ENCODE measurements at regions not wholly inside any gene's neighbourhood (a gene's known extent, or its start where the extent isn't known, plus 50 kb on each side); places are given as distances from the start of the nearest gene placed in this dataset.

DNA sequence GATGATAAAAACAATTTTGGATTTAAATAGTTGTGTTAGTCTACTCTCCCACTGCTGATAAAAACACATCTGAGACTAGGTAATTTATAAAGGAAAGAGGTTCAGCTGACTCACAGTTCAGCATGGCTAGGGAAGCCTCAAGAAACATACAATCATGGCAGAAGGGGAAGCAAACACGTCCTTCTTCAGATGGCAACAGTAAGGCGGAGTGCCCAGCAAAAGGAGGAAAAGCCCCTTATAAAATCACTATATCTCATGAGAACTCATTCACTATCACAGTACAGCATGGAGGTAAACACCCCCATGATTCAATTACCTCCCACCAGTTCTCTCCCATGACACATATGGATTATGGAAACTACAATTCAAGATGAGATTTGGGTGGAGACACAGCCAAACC, 632.1 kb downstream of the SLC16A7 start:
- TF ChIP-seq ZBTB33 (IDR thresholded peaks at IDR 0.05): no peak
- TF ChIP-seq FOXA1 (IDR thresholded peaks at IDR 0.05): no peak
- TF ChIP-seq, protein P1, sequence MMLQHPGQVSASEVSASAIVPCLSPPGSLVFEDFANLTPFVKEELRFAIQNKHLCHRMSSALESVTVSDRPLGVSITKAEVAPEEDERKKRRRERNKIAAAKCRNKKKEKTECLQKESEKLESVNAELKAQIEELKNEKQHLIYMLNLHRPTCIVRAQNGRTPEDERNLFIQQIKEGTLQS (IDR thresholded peaks at IDR 0.05): no peak
- TF ChIP-seq YY1 (IDR thresholded peaks at IDR 0.05): no peak
- TF ChIP-seq SP1 (IDR thresholded peaks at IDR 0.05): no peak
- TF ChIP-seq FOXA2 (IDR thresholded peaks at IDR 0.05): no peak
- TF ChIP-seq RXRA (IDR thresholded peaks at IDR 0.05): no peak
- TF ChIP-seq JUND (IDR thresholded peaks at IDR 0.05): no peak
- TF ChIP-seq HNF4G (IDR thresholded peaks at IDR 0.05): no peak
- no peak for TF ChIP-seq EGR1 (IDR thresholded peaks at IDR 0.05; ENCODE audit: low read depth in 2 of 2)
- TF ChIP-seq GABPA (IDR thresholded peaks at IDR 0.05 in 1 of 2, conservative IDR thresholded peaks at IDR 0.05 in 1 of 2): no peak
- no peak for TF ChIP-seq CTCF (IDR thresholded peaks at IDR 0.05; ENCODE audit: low read depth, low read length, missing input control)
- no peak for TF ChIP-seq NR2F2 (IDR thresholded peaks at IDR 0.05)
- no peak for TF ChIP-seq RAD21 (IDR thresholded peaks at IDR 0.05)
- no peak overlapping the region for H3K27ac ChIP-seq (ENCODE audit: low read depth in 1 of 2, low read length in 2 of 2)
- H3K27me3 ChIP-seq (ENCODE audit: control insufficient read depth in 4 of 4, insufficient read depth in 4 of 4, low read length in 3 of 4): no peaks in the 10 kb centered on the region
- H3K9me3 ChIP-seq (ENCODE audit: control insufficient read depth in 4 of 4, low read length in 3 of 4): no peaks in the 10 kb centered on the region
- WGBS: 70% methylated on average over 2 of the region's 2 CpGs
- H3K9ac ChIP-seq (ENCODE audit: low read depth in 1 of 2, low read length in 2 of 2): no peak overlapping the region
- no peak overlapping the region for H3K4me3 ChIP-seq (ENCODE audit: low read depth in 1 of 3, low read length in 3 of 3)
- no peaks in the 10 kb centered on the region for H3K36me3 ChIP-seq (ENCODE audit: control insufficient read depth in 4 of 4, insufficient read depth in 3 of 4, low read depth in 1 of 4, low read length in 3 of 4)
- no peak for DNase-seq (ENCODE audit: low spot score)
- H3K4me1 ChIP-seq (ENCODE audit: control insufficient read depth in 4 of 4, insufficient read depth in 4 of 4, low read length in 3 of 4): no peaks in the 10 kb centered on the region

DNA sequence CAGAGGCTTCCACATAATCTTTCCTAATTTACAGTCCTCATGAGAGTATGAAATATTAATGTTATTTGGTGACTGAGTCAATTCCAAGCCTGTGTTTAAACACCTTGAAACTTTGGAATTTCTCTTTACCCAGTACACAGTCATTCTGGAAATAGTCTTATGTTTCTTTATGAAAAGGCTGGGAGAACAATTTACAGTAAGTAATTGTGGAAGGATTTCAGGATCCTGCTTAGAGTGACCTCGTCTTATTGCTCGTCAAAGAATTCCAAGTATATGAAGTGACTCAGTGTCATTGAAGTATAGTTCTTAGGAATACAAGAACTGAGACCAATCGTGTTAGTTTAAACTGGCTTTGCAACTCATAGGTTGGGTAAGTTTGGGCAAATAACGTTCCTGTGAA, 634.2 kb downstream of the SLC16A7 start:
- Histone ChIP-seq H3K27me3 (ENCODE audit: control insufficient read depth in 4 of 4, insufficient read depth in 4 of 4, low read length in 3 of 4) (no peaks in the 10 kb centered on the region), H3K27ac (ENCODE audit: low read depth in 1 of 2, low read length in 2 of 2) (no peak overlapping the region), H3K4me1 (ENCODE audit: control insufficient read depth in 4 of 4, insufficient read depth in 4 of 4, low read length in 3 of 4) (no peaks in the 10 kb centered on the region), H3K9ac (ENCODE audit: low read depth in 1 of 2, low read length in 2 of 2) (no peak overlapping the region), H3K9me3 (ENCODE audit: control insufficient read depth in 4 of 4, low read length in 3 of 4) (no peaks in the 10 kb centered on the region), H3K4me3 (ENCODE audit: low read depth in 1 of 3, low read length in 3 of 3) (no peak overlapping the region), H3K36me3 (ENCODE audit: control insufficient read depth in 4 of 4, insufficient read depth in 3 of 4, low read depth in 1 of 4, low read length in 3 of 4) (no peaks in the 10 kb centered on the region)
- WGBS: 78% methylated on average over 4 of the region's 4 CpGs
- DNase-seq (ENCODE audit: low spot score): no peak
- no peak for TF ChIP-seq RAD21 (IDR thresholded peaks at IDR 0.05)
- TF ChIP-seq, protein P1 (IDR thresholded peaks at IDR 0.05): no peak
- TF ChIP-seq HNF4G (IDR thresholded peaks at IDR 0.05): no peak
- no peak for TF ChIP-seq RXRA (IDR thresholded peaks at IDR 0.05)
- no peak for TF ChIP-seq HNF4A (conservative IDR thresholded peaks at IDR 0.05)
- TF ChIP-seq YY1 (IDR thresholded peaks at IDR 0.05): no peak
- TF ChIP-seq CTCF (IDR thresholded peaks at IDR 0.05; ENCODE audit: low read depth, low read length, missing input control): no peak
- no peak for TF ChIP-seq ZBTB33 (IDR thresholded peaks at IDR 0.05)
- no peak for TF ChIP-seq TAF1 (conservative IDR thresholded peaks at IDR 0.05)
- TF ChIP-seq, protein P2, sequence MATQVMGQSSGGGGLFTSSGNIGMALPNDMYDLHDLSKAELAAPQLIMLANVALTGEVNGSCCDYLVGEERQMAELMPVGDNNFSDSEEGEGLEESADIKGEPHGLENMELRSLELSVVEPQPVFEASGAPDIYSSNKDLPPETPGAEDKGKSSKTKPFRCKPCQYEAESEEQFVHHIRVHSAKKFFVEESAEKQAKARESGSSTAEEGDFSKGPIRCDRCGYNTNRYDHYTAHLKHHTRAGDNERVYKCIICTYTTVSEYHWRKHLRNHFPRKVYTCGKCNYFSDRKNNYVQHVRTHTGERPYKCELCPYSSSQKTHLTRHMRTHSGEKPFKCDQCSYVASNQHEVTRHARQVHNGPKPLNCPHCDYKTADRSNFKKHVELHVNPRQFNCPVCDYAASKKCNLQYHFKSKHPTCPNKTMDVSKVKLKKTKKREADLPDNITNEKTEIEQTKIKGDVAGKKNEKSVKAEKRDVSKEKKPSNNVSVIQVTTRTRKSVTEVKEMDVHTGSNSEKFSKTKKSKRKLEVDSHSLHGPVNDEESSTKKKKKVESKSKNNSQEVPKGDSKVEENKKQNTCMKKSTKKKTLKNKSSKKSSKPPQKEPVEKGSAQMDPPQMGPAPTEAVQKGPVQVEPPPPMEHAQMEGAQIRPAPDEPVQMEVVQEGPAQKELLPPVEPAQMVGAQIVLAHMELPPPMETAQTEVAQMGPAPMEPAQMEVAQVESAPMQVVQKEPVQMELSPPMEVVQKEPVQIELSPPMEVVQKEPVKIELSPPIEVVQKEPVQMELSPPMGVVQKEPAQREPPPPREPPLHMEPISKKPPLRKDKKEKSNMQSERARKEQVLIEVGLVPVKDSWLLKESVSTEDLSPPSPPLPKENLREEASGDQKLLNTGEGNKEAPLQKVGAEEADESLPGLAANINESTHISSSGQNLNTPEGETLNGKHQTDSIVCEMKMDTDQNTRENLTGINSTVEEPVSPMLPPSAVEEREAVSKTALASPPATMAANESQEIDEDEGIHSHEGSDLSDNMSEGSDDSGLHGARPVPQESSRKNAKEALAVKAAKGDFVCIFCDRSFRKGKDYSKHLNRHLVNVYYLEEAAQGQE (IDR thresholded peaks at IDR 0.05): no peak
- TF ChIP-seq EGR1 (IDR thresholded peaks at IDR 0.05; ENCODE audit: low read depth in 2 of 2): no peak
- TF ChIP-seq GABPA (IDR thresholded peaks at IDR 0.05 in 1 of 2, conservative IDR thresholded peaks at IDR 0.05 in 1 of 2): no peak
- no peak for TF ChIP-seq FOXA2 (IDR thresholded peaks at IDR 0.05)
- no peak for TF ChIP-seq SP1 (IDR thresholded peaks at IDR 0.05)
- no peak for TF ChIP-seq FOXA1 (IDR thresholded peaks at IDR 0.05)
- TF ChIP-seq NR2F2 (IDR thresholded peaks at IDR 0.05): no peak
- no peak for TF ChIP-seq MAX (IDR thresholded peaks at IDR 0.05)
- no peak for TF ChIP-seq JUND (IDR thresholded peaks at IDR 0.05)
